Activated naive CD4-positive, alpha-beta T cell treated with anti-CD3 and anti-CD28 coated beads, Interleukin-2, amount 50 U/mL, for 16 hours (primary cell): ENCODE measurements at regions not wholly inside any gene's neighbourhood (a gene's known extent, or its start where the extent isn't known, plus 50 kb on each side); places are given as distances from the start of the nearest gene placed in this dataset.

Experiments used
- DNase-seq: peaks from one replicate; pipeline ENCODE4 v3.0.0-alpha.2; 2020

- no peak for DNase-seq
Measured at GRCh38 chr20:61043681-61044080, 208.4 kb upstream of the CDH4 start.

- no peak for DNase-seq
Measured at GRCh38 chr20:61044499-61044898, 207.6 kb upstream of the CDH4 start.

- no peak for DNase-seq
Measured at GRCh38 chr20:61045091-61045490, 207.0 kb upstream of the CDH4 start.

GRCh38 chr20:61045876-61046585 is 206.0 kb upstream of the CDH4 start:
- no peak for DNase-seq

GRCh38 chr20:61046721-61047351 is 205.2 kb upstream of the CDH4 start:
- no peak for DNase-seq

GRCh38 chr20:61047515-61047914 is 204.5 kb upstream of the CDH4 start:
- DNase-seq = no peak

- no peak for DNase-seq
Measured at GRCh38 chr20:61048302-61048701, 203.8 kb upstream of the CDH4 start.

GRCh38 chr20:61049684-61050083 is 202.4 kb upstream of the CDH4 start:
- no peak for DNase-seq

- no peak for DNase-seq
Measured at GRCh38 chr20:61050336-61050890, 201.6 kb upstream of the CDH4 start.

- no peak for DNase-seq
Measured at GRCh38 chr20:61052195-61052750, 199.8 kb upstream of the CDH4 start.

- no peak for DNase-seq
Measured at GRCh38 chr20:61052776-61053442, 199.2 kb upstream of the CDH4 start.

GRCh38 chr20:61053487-61053886 is 198.6 kb upstream of the CDH4 start:
- DNase-seq = no peak

GRCh38 chr20:61053889-61054288 is 198.2 kb upstream of the CDH4 start:
- DNase-seq = no peak

- DNase-seq = no peak
Measured at GRCh38 chr20:61054411-61054810, 197.7 kb upstream of the CDH4 start.

GRCh38 chr20:61055180-61056010 is 196.7 kb upstream of the CDH4 start:
- DNase-seq = no peak

- DNase-seq = no peak
Measured at GRCh38 chr20:61056116-61056515, 195.9 kb upstream of the CDH4 start.

GRCh38 chr20:61056627-61057442 is 195.2 kb upstream of the CDH4 start:
- DNase-seq = no peak

- no peak for DNase-seq
Measured at GRCh38 chr20:61057443-61058121, 194.5 kb upstream of the CDH4 start.

GRCh38 chr20:61061981-61062380 is 190.1 kb upstream of the CDH4 start:
- DNase-seq = no peak

GRCh38 chr20:61065853-61066252 is 186.2 kb upstream of the CDH4 start:
- no peak for DNase-seq

GRCh38 chr20:61066526-61066925 is 185.5 kb upstream of the CDH4 start:
- no peak for DNase-seq
